ENCODE measurements at regions not wholly inside any gene's neighbourhood (a gene's known extent, or its start where the extent isn't known, plus 50 kb on each side); places are given as distances from the start of the nearest gene placed in this dataset.

- H3K4me1 Mint-ChIP-seq = no peaks in the 10 kb centered on the region
- no peak for TF ChIP-seq CTCF (IDR thresholded peaks at IDR 0.05)
These were observed 657.1 kb upstream of the BOD1L1 start for GRCh38 chr4:14284578-14284977.

GRCh38 chr4:14289708-14290107 is 662.2 kb upstream of the BOD1L1 start:
- TF ChIP-seq CTCF (IDR thresholded peaks at IDR 0.05) = no peak
- Mint-ChIP-seq H3K4me3 (no peak overlapping the region), H3K9me3 (peaks cover 16% of the 10 kb centered on the region), H3K27ac (no peak overlapping the region), H3K4me1 (no peaks in the 10 kb centered on the region), H3K36me3 (ENCODE audit: low read depth) (no peaks in the 10 kb centered on the region), H3K27me3 (ENCODE audit: low read depth, poor library complexity) (no peaks in the 10 kb centered on the region)
- no peak for DNase-seq

More at GRCh38 chr4:14284578-14284977, 657.1 kb upstream of the BOD1L1 start:
- no peak for DNase-seq
- Mint-ChIP-seq H3K27me3 (ENCODE audit: low read depth, poor library complexity) (no peaks in the 10 kb centered on the region), H3K36me3 (ENCODE audit: low read depth) (no peaks in the 10 kb centered on the region), H3K9me3 (peaks cover 16% of the 10 kb centered on the region), H3K27ac (no peak overlapping the region), H3K4me3 (no peak overlapping the region)

GRCh38 chr4:14293582-14293981 is 666.1 kb upstream of the BOD1L1 start:
- H3K4me3 Mint-ChIP-seq = no peak overlapping the region
- DNase-seq = no peak
- TF ChIP-seq CTCF (IDR thresholded peaks at IDR 0.05) = no peak
- H3K27me3 Mint-ChIP-seq (ENCODE audit: low read depth, poor library complexity) = peaks cover 9% of the 10 kb centered on the region
- no peak overlapping the region for H3K27ac Mint-ChIP-seq
- H3K9me3 Mint-ChIP-seq = no peaks in the 10 kb centered on the region
- no peaks in the 10 kb centered on the region for H3K4me1 Mint-ChIP-seq
- H3K36me3 Mint-ChIP-seq (ENCODE audit: low read depth) = no peaks in the 10 kb centered on the region

GRCh38 chr4:14294611-14295010 is 667.1 kb upstream of the BOD1L1 start:
- TF ChIP-seq CTCF (IDR thresholded peaks at IDR 0.05) = no peak
- Mint-ChIP-seq H3K4me3 (no peak overlapping the region), H3K4me1 (no peaks in the 10 kb centered on the region), H3K27ac (no peak overlapping the region), H3K9me3 (no peaks in the 10 kb centered on the region), H3K36me3 (ENCODE audit: low read depth) (no peaks in the 10 kb centered on the region), H3K27me3 (ENCODE audit: low read depth, poor library complexity) (peaks cover 9% of the 10 kb centered on the region)
- DNase-seq = no peak

- TF ChIP-seq CTCF (IDR thresholded peaks at IDR 0.05) = no peak
- DNase-seq = no peak
- H3K4me3 Mint-ChIP-seq = no peak overlapping the region
- peaks cover 9% of the 10 kb centered on the region for H3K27me3 Mint-ChIP-seq (ENCODE audit: low read depth, poor library complexity)
- H3K36me3 Mint-ChIP-seq (ENCODE audit: low read depth) = no peaks in the 10 kb centered on the region
- no peak overlapping the region for H3K27ac Mint-ChIP-seq
- H3K9me3 Mint-ChIP-seq = no peaks in the 10 kb centered on the region
- no peaks in the 10 kb centered on the region for H3K4me1 Mint-ChIP-seq
These were observed 671.6 kb upstream of the BOD1L1 start for GRCh38 chr4:14299166-14299565.

GRCh38 chr4:14302021-14302420 is 674.5 kb upstream of the BOD1L1 start:
- Mint-ChIP-seq H3K4me3 (no peak overlapping the region), H3K4me1 (no peaks in the 10 kb centered on the region), H3K36me3 (ENCODE audit: low read depth) (no peaks in the 10 kb centered on the region), H3K9me3 (no peaks in the 10 kb centered on the region), H3K27ac (no peak overlapping the region), H3K27me3 (ENCODE audit: low read depth, poor library complexity) (peaks cover 12% of the 10 kb centered on the region)
- DNase-seq = no peak
- TF ChIP-seq CTCF (IDR thresholded peaks at IDR 0.05) = no peak
